ENCODE measurements at regions not wholly inside any gene's neighbourhood (a gene's known extent, or its start where the extent isn't known, plus 50 kb on each side); places are given as distances from the start of the nearest gene placed in this dataset.

DNA sequence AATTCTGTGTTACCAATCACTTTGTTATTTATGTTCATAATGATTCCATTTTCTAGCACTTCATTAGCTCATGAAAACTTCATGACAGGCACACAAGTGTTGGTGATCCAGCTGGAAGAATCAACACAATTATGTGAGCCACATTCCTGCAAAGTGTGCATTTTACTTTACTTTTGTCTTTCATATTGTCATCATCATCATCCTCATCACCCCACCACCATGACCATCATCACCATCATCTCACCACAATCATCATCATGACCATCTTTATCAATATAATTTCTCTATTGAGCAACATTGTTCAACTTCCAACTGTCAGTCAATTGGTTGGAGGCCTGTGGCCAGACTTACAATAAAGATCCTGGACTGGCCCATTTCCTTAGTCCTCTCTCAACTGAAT, 159.4 kb upstream of the PRSS16 start:
- TF ChIP-seq, protein P1, sequence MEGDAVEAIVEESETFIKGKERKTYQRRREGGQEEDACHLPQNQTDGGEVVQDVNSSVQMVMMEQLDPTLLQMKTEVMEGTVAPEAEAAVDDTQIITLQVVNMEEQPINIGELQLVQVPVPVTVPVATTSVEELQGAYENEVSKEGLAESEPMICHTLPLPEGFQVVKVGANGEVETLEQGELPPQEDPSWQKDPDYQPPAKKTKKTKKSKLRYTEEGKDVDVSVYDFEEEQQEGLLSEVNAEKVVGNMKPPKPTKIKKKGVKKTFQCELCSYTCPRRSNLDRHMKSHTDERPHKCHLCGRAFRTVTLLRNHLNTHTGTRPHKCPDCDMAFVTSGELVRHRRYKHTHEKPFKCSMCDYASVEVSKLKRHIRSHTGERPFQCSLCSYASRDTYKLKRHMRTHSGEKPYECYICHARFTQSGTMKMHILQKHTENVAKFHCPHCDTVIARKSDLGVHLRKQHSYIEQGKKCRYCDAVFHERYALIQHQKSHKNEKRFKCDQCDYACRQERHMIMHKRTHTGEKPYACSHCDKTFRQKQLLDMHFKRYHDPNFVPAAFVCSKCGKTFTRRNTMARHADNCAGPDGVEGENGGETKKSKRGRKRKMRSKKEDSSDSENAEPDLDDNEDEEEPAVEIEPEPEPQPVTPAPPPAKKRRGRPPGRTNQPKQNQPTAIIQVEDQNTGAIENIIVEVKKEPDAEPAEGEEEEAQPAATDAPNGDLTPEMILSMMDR (IDR thresholded peaks at IDR 0.05; ENCODE audit: low read depth, low read length, missing input control), result no peak
- TF ChIP-seq FOXA1 (IDR thresholded peaks at IDR 0.05) (no peak), SP1 (IDR thresholded peaks at IDR 0.05) (no peak), RAD21 (IDR thresholded peaks at IDR 0.05) (no peak), YY1 (IDR thresholded peaks at IDR 0.05) (no peak), EGR1 (IDR thresholded peaks at IDR 0.05; ENCODE audit: low read depth in 2 of 2) (no peak)
- TF ChIP-seq, protein P2, sequence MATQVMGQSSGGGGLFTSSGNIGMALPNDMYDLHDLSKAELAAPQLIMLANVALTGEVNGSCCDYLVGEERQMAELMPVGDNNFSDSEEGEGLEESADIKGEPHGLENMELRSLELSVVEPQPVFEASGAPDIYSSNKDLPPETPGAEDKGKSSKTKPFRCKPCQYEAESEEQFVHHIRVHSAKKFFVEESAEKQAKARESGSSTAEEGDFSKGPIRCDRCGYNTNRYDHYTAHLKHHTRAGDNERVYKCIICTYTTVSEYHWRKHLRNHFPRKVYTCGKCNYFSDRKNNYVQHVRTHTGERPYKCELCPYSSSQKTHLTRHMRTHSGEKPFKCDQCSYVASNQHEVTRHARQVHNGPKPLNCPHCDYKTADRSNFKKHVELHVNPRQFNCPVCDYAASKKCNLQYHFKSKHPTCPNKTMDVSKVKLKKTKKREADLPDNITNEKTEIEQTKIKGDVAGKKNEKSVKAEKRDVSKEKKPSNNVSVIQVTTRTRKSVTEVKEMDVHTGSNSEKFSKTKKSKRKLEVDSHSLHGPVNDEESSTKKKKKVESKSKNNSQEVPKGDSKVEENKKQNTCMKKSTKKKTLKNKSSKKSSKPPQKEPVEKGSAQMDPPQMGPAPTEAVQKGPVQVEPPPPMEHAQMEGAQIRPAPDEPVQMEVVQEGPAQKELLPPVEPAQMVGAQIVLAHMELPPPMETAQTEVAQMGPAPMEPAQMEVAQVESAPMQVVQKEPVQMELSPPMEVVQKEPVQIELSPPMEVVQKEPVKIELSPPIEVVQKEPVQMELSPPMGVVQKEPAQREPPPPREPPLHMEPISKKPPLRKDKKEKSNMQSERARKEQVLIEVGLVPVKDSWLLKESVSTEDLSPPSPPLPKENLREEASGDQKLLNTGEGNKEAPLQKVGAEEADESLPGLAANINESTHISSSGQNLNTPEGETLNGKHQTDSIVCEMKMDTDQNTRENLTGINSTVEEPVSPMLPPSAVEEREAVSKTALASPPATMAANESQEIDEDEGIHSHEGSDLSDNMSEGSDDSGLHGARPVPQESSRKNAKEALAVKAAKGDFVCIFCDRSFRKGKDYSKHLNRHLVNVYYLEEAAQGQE (IDR thresholded peaks at IDR 0.05), result no peak
